Jurkat, Clone E6-1 (cell line): ENCODE measurements at regions not wholly inside any gene's neighbourhood (a gene's known extent, or its start where the extent isn't known, plus 50 kb on each side); places are given as distances from the start of the nearest gene placed in this dataset.

ENCODE experiments used
- DNase-seq: peaks from one replicate; pipeline ENCODE4 v3.0.0-alpha.2; 2011; ENCODE audit warnings: low read depth, low spot score
- H3K4me3 ChIP-seq: 2 replicates; pipeline ENCODE4 v1.5.1; 2011; ENCODE audit warnings: mild to moderate bottlenecking, low read length, control low read depth, moderate library complexity

GRCh38 chr20:23257106-23257761 lies 93.4 kb upstream of the NXT1 start:
- DNase-seq = no peak
- no peak overlapping the region for H3K4me3 ChIP-seq

- no peak for DNase-seq
- no peak overlapping the region for H3K4me3 ChIP-seq
Observed at GRCh38 chr20:23255716-23256385, 94.7 kb upstream of the NXT1 start.

GRCh38 chr20:23255106-23255505 lies 95.5 kb upstream of the NXT1 start:
- DNase-seq = no peak
- H3K4me3 ChIP-seq = no peak overlapping the region

- H3K4me3 ChIP-seq = no peak overlapping the region
- DNase-seq = no peak
Observed at GRCh38 chr20:23254505-23254904, 96.1 kb upstream of the NXT1 start.

GRCh38 chr20:23254034-23254433 lies 96.6 kb upstream of the NXT1 start:
- no peak for DNase-seq
- H3K4me3 ChIP-seq = no peak overlapping the region

GRCh38 chr20:23253524-23253923 lies 97.1 kb upstream of the NXT1 start:
- DNase-seq = no peak
- H3K4me3 ChIP-seq = no peak overlapping the region

- DNase-seq = no peak
- no peak overlapping the region for H3K4me3 ChIP-seq
Observed at GRCh38 chr20:23251779-23252178, 98.8 kb upstream of the NXT1 start.

- no peak for DNase-seq
- no peak overlapping the region for H3K4me3 ChIP-seq
Observed at GRCh38 chr20:23249541-23249940, 101.0 kb upstream of the NXT1 start.

- no peak for DNase-seq
Observed at GRCh38 chr20:23248461-23248882, 102.1 kb upstream of the NXT1 start.

GRCh38 chr20:23246717-23247664 lies 103.6 kb upstream of the NXT1 start:
- no peak overlapping the region for H3K4me3 ChIP-seq

More at GRCh38 chr20:23248461-23248882, 102.1 kb upstream of the NXT1 start:
- no peak overlapping the region for H3K4me3 ChIP-seq

GRCh38 chr20:23245553-23246181 lies 104.9 kb upstream of the NXT1 start:
- H3K4me3 ChIP-seq = no peak overlapping the region
- peak; percentile 19 for DNase-seq

More at GRCh38 chr20:23246717-23247664, 103.6 kb upstream of the NXT1 start:
- no peak for DNase-seq

- no peak overlapping the region for H3K4me3 ChIP-seq
- no peak for DNase-seq
Observed at GRCh38 chr20:23244916-23245552, 105.6 kb upstream of the NXT1 start.

GRCh38 chr20:23244156-23244915 lies 106.3 kb upstream of the NXT1 start:
- H3K4me3 ChIP-seq = no peak overlapping the region
- DNase-seq = no peak

GRCh38 chr20:23243791-23244155 lies 106.8 kb upstream of the NXT1 start:
- no peak overlapping the region for H3K4me3 ChIP-seq
- no peak for DNase-seq

- H3K4me3 ChIP-seq = no peak overlapping the region
- no peak for DNase-seq
Observed at GRCh38 chr20:23242556-23243180, 107.9 kb upstream of the NXT1 start.

GRCh38 chr20:23242104-23242503 lies 108.5 kb upstream of the NXT1 start:
- DNase-seq = no peak
- H3K4me3 ChIP-seq = no peak overlapping the region

GRCh38 chr20:23241416-23241815 lies 109.2 kb upstream of the NXT1 start:
- DNase-seq = no peak
- H3K4me3 ChIP-seq = no peak overlapping the region

GRCh38 chr20:23240519-23240918 lies 110.1 kb upstream of the NXT1 start:
- no peak for DNase-seq
- H3K4me3 ChIP-seq = no peak overlapping the region
